Mucosa of rectum (tissue), 2 donors: ENCODE measurements at regions not wholly inside any gene's neighbourhood (a gene's known extent, or its start where the extent isn't known, plus 50 kb on each side); places are given as distances from the start of the nearest gene placed in this dataset.

Experiments
- H3K27ac ChIP-seq, 2 donors: one replicate each; pipeline ENCODE4 v1.7.0; 2013; ENCODE audit warnings: inconsistent platforms in 2 of 2, low read depth in 2 of 2, low read length in 2 of 2
- H3K27me3 ChIP-seq, 2 donors: one replicate each; pipeline ENCODE4 v1.7.0; 2013; ENCODE audit warnings: low read length in 2 of 2; ENCODE audit not compliant: control insufficient read depth in 2 of 2, insufficient read depth in 2 of 2
- H3K36me3 ChIP-seq, 2 donors: one replicate each; pipeline ENCODE4 v1.7.0; 2013; ENCODE audit warnings: low read length in 2 of 2; ENCODE audit not compliant: control insufficient read depth in 2 of 2, insufficient read depth in 2 of 2
- H3K4me1 ChIP-seq, 2 donors: one replicate each; pipeline ENCODE4 v1.7.0; 2013; ENCODE audit warnings: low read length in 2 of 2, mild to moderate bottlenecking in 1 of 2; ENCODE audit not compliant: control insufficient read depth in 2 of 2, insufficient read depth in 2 of 2
- H3K4me3 ChIP-seq, 2 donors: one replicate each; pipeline ENCODE4 v1.7.0; 2013; ENCODE audit warnings: low read length in 2 of 2
- H3K9ac ChIP-seq, 2 donors: one replicate each; pipeline ENCODE4 v1.7.0; 2013; ENCODE audit warnings: low read length in 2 of 2, low read depth in 1 of 2, mild to moderate bottlenecking in 1 of 2
- H3K9me3 ChIP-seq, 2 donors: one replicate each; pipeline ENCODE4 v1.7.0; 2013; ENCODE audit warnings: low read length in 2 of 2; ENCODE audit not compliant: control insufficient read depth in 2 of 2
- donor health status: healthy.
- donor health status: Normal muscosa, but diverticular disease.

DNA sequence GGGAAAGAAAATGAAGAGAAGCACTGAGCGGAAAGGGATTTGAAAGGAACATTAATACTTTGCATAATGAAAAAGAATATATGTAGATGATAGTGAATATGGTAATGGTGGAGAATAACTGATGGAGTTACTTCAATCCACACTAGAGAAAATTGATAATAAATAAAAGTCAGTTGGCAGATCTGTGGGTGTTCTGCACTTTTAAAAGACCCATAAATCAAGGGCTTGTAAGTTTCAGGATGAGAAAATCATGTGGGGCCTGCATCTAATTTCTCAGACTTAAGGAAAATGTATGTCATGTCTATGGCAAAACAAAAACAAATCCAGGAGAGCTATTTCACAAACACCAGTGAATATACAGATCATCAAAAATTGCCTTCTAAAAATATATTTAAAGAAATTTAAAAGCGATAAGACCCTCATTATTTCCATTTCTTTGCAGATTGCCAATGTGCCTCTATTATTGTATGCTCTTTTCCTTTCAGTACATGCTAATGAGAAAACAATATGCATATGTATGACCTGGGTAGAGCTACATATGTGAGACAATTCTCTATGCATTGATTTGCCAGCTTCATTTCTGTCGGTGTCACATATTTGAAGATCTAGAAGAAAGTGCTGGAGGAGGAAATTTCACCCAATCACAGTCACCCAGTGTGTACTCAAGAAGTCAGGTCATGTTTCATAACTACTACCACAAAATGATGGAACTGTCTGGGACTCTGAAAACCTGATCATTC, 269.9 kb upstream of the PDZRN3 start:
- no peak overlapping the region for H3K9ac ChIP-seq

DNA sequence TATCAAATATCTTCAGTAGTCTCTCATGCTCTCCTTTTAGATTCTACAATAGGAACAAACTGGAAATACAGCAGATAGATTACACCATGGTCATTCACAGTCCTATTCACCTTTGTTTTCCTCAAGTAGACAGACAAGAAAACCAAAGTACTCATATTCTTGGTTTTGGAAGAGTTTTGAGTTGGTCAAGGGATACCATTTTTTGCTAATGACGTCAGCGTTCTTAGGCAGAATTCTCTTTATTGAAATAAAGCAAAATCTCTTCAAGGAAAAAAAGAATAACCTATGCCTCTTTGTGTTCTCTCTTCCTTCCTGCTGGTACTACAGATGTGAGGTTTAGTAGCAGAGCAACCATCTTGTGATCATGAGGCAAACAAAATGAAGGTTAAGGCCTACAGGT, 268.3 kb upstream of the PDZRN3 start:
- Histone ChIP-seq H3K36me3 (no peaks in the 10 kb centered on the region), H3K27ac (no peak overlapping the region), H3K27me3 (no peaks in the 10 kb centered on the region), H3K4me3 (no peak overlapping the region), H3K9ac (no peak overlapping the region), H3K9me3 (no peaks in the 10 kb centered on the region), H3K4me1 (no peaks in the 10 kb centered on the region)

More for the DNA sequence above, 269.9 kb upstream of the PDZRN3 start:
- H3K4me1 ChIP-seq = no peaks in the 10 kb centered on the region
- no peak overlapping the region for H3K27ac ChIP-seq
- H3K9me3 ChIP-seq = no peaks in the 10 kb centered on the region
- H3K27me3 ChIP-seq = no peaks in the 10 kb centered on the region
- no peak overlapping the region for H3K4me3 ChIP-seq
- H3K36me3 ChIP-seq = no peaks in the 10 kb centered on the region

DNA sequence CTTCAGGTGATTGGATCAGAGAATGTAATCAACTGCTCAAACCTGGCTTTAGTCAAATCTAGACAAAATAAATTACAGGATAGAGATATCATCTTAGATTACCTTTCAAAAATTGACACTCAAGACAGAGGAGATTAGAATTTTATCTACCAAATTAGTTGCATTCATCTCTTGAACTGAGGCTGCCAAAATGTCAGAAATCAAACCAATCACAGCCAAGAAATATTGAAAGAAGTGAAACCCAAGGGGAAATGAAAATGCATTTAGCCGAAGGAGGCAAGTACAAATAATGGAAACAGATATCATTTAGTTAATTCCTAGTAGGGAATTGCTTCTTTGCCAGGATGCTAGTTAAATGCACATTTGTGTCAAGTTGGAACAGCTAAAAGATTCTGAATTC, 261.1 kb upstream of the PDZRN3 start:
- Histone ChIP-seq H3K36me3 (no peaks in the 10 kb centered on the region), H3K4me3 (no peak overlapping the region)

DNA sequence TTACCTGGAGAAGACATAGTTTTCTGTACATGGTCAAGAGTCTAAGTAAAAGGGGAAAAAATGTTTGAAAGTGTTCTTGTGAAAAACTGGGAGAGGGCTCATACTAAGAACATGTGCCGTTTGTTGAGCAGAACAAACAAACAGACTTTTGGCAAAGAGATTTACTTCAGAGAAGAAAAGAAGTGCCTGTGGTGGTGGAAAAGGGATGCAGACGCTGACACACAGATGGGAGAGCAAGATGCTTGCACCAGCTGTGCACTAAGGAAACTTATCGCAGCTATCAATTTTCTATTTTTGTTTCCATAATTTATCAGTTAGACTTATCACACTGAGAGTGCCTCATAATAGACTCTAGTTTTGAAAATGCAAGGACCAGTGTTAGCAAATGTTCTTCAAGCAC, 259.6 kb upstream of the PDZRN3 start:
- H3K27ac ChIP-seq = no peak overlapping the region
- no peaks in the 10 kb centered on the region for H3K36me3 ChIP-seq
- no peak overlapping the region for H3K4me3 ChIP-seq
- no peaks in the 10 kb centered on the region for H3K27me3 ChIP-seq
- H3K9me3 ChIP-seq = no peaks in the 10 kb centered on the region
- H3K4me1 ChIP-seq = no peaks in the 10 kb centered on the region
- no peak overlapping the region for H3K9ac ChIP-seq

More for the DNA sequence above, 261.1 kb upstream of the PDZRN3 start:
- no peaks in the 10 kb centered on the region for H3K27me3 ChIP-seq
- no peaks in the 10 kb centered on the region for H3K4me1 ChIP-seq
- no peak overlapping the region for H3K9ac ChIP-seq
- no peaks in the 10 kb centered on the region for H3K9me3 ChIP-seq
- no peak overlapping the region for H3K27ac ChIP-seq

DNA sequence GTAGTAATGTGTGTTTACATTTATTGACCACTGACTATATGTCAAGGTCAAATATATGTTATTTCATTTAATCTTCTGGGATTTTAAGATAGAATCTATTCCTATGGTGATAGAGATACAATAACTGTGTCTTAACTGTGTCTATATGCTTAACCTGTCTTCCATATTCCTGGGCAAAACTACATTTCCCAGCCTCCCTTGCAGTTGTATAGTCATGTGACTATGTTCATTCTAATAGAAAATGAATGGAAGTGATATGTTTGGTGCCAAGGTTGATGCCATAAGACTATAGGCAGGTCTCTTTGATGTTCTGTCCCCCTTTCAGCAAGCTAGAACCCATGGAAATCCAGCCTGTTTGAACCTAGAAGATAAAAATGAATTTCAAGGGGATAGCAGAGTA, 258.8 kb upstream of the PDZRN3 start:
- H3K27ac ChIP-seq = no peak overlapping the region
- no peaks in the 10 kb centered on the region for H3K9me3 ChIP-seq
- no peaks in the 10 kb centered on the region for H3K4me1 ChIP-seq
- no peaks in the 10 kb centered on the region for H3K36me3 ChIP-seq
- no peaks in the 10 kb centered on the region for H3K27me3 ChIP-seq
- no peak overlapping the region for H3K4me3 ChIP-seq
- H3K9ac ChIP-seq = no peak overlapping the region

DNA sequence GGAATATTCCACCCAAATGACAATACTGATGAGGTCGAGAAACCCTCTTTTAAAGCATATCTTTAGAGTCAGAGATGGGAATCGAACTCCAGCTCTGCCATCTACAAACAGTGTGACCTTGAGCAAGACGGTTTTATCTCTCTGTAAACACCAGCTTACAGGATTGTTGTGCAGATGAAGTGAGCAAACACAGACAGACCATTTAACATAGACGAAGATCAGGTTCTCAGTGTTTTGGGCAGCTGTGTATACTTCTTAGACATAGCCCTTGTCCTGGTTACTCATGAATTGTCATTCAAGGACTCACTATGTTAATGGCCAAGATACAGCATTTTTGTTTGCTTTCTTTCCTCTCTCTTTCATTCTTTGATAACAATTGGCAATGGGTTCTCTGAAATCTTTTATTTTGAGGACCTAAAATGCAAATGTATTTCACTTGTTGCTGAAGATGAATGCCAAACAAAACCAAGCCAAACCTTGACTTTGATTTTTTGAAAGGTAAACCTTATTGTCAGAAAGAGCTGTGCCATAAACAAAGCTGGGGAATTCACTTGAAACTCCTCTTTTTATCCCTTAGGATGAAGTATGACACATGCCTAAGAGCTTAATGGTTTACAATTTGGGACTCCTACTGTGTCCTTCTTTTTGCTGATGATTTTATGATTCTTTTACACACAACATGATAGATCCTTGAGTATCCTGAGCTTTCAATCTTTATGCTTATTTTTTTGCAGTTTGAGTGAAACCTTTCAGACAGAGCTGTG, 250.0 kb upstream of the PDZRN3 start:
- Histone ChIP-seq H3K27ac (no peak overlapping the region), H3K9ac (no peak overlapping the region), H3K9me3 (no peaks in the 10 kb centered on the region), H3K36me3 (no peaks in the 10 kb centered on the region), H3K27me3 (no peaks in the 10 kb centered on the region), H3K4me1 (no peaks in the 10 kb centered on the region), H3K4me3 (no peak overlapping the region)

DNA sequence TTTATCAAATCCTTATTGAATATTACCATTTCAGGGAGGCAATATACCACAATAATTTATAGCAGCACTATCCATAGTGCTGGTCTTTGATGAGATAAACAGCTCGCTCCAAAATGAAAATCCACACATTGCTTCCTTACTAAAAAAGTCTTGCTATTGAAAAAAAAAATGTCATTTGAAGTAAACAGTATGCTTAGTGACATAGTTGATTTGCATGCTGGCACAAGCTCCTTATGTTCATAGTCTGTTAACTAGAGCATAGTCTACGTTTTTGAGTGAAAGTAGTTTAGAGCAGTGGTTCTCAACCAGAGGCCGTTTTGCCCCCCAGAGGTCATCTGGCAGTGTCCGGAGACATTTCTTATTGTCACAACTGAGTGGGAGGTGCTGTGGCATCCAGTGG, 249.4 kb upstream of the PDZRN3 start:
- no peak overlapping the region for H3K9ac ChIP-seq
- H3K27me3 ChIP-seq = no peaks in the 10 kb centered on the region
- no peak overlapping the region for H3K27ac ChIP-seq
- no peaks in the 10 kb centered on the region for H3K4me1 ChIP-seq
- no peak overlapping the region for H3K4me3 ChIP-seq
- no peaks in the 10 kb centered on the region for H3K36me3 ChIP-seq
- H3K9me3 ChIP-seq = no peaks in the 10 kb centered on the region

DNA sequence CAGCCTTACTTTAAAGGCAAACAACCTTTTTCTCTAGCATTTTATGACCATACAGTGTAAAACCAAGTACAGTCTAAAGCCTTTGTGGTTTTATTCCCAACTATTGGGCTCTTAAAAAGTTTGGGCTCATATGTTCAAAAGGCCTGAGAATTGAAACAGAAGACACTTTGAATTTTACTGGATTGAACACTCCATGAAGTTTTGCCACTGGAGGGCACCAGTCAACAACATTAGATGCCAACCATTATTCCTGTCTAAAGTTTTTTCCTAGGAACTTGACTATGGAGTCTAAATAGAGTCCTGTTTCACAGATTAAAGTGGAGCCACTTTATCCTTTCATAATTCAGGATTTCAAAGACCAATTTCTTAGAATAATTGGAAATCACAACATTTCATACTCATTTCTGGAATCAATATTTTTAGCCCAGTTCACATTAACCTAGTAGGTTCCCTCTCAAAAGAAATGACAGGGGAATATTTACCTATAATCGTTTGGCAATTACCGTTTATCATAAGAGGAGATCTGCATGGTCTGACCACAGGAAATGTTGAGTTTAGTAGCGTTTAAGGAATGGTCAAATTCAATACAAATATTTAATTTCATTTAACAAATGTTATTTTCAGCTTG, 244.1 kb upstream of the PDZRN3 start:
- H3K27me3 ChIP-seq = no peaks in the 10 kb centered on the region
- H3K4me1 ChIP-seq = no peaks in the 10 kb centered on the region
- no peak overlapping the region for H3K27ac ChIP-seq
- H3K9ac ChIP-seq = no peak overlapping the region
- no peaks in the 10 kb centered on the region for H3K36me3 ChIP-seq
- no peak overlapping the region for H3K4me3 ChIP-seq
- H3K9me3 ChIP-seq = no peaks in the 10 kb centered on the region

DNA sequence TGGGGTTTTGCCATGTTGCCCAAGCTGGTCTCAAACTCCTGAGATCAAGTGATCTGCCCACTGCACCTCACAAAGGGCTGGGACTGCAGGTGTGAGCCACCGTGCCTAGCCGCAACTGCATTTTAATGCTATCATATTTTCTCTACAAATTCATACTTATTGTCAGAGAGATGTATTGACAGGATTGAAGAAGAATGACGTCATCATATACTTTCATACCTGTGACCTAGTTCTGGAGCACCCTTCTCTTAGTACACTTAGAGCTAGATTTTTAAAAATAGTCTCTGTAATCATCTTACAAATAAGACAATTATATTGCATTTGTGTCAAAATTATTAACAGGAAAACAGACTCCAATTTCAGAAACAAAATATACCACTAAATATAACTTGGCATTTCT, 242.8 kb upstream of the PDZRN3 start:
- H3K9ac ChIP-seq = no peak overlapping the region
- no peak overlapping the region for H3K27ac ChIP-seq
- no peaks in the 10 kb centered on the region for H3K36me3 ChIP-seq
- H3K4me3 ChIP-seq = no peak overlapping the region
- H3K4me1 ChIP-seq = no peaks in the 10 kb centered on the region
- H3K27me3 ChIP-seq = no peaks in the 10 kb centered on the region
- no peaks in the 10 kb centered on the region for H3K9me3 ChIP-seq

DNA sequence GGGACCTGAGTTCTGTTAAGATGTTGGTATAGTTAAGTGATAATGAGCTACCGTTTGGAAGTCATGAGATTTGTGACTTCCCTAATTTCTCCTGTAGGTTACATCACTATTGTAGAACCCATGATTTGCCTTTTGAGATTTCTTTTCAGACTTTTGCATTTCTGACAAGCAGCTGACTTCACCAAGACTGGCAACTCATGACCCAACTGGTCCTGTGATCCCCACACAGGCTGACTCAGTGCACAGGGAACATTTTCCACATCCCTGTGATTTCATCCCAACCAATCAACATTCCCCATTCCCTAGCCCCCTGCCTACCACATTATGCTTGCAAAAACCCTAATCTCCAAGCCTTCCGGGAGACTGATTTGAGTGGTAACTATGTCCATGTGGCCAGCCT, 242.1 kb upstream of the PDZRN3 start:
- Histone ChIP-seq H3K27me3 (no peaks in the 10 kb centered on the region), H3K9ac (no peak overlapping the region), H3K9me3 (no peaks in the 10 kb centered on the region), H3K4me1 (no peaks in the 10 kb centered on the region), H3K4me3 (no peak overlapping the region), H3K36me3 (no peaks in the 10 kb centered on the region), H3K27ac (no peak overlapping the region)
